HG02943 (cell line): ENCODE measurements at regions not wholly inside any gene's neighbourhood (a gene's known extent, or its start where the extent isn't known, plus 50 kb on each side); places are given as distances from the start of the nearest gene placed in this dataset.
"Not testable (repeated sequence)": the region's sequence is repeated elsewhere in the genome, so short reads cannot be mapped to it uniquely, and the experiment has no call there.

Experiments used
- ATAC-seq: cut with Tn5 transposase; IDR thresholded peaks from one replicate; pipeline ENCODE4 v1.9.1; 2021; ENCODE audit warnings: mild to moderate bottlenecking, low read depth, moderate library complexity; ENCODE audit not compliant: unreplicated experiment

- ATAC-seq, result no peak
These were observed 291.3 kb upstream of the ANKRD50 start for GRCh38 chr4:125003840-125004239.

GRCh38 chr4:124997991-124998390 is 285.5 kb upstream of the ANKRD50 start:
- no peak for ATAC-seq

GRCh38 chr4:124997124-124997523 is 284.6 kb upstream of the ANKRD50 start:
- no peak for ATAC-seq

- ATAC-seq, result no peak
These were observed 281.3 kb upstream of the ANKRD50 start for GRCh38 chr4:124993838-124994237.

- ATAC-seq, result no peak
These were observed 277.9 kb upstream of the ANKRD50 start for GRCh38 chr4:124990398-124990797.

- no peak for ATAC-seq
These were observed 267.8 kb upstream of the ANKRD50 start for GRCh38 chr4:124980276-124980752.

- not testable (repeated sequence) for ATAC-seq
These were observed 266.0 kb upstream of the ANKRD50 start for GRCh38 chr4:124978536-124978935.

- no peak for ATAC-seq
These were observed 264.5 kb upstream of the ANKRD50 start for GRCh38 chr4:124977045-124977444.

GRCh38 chr4:124974152-124974551 is 261.6 kb upstream of the ANKRD50 start:
- no peak for ATAC-seq

- ATAC-seq, result no peak
These were observed 261.2 kb upstream of the ANKRD50 start for GRCh38 chr4:124973716-124974115.

GRCh38 chr4:124970011-124970410 is 257.5 kb upstream of the ANKRD50 start:
- ATAC-seq, result no peak

GRCh38 chr4:124965497-124965891 is 253.0 kb upstream of the ANKRD50 start:
- no peak for ATAC-seq

- ATAC-seq, result no peak
These were observed 252.4 kb upstream of the ANKRD50 start for GRCh38 chr4:124964852-124965496.

- no peak for ATAC-seq
These were observed 251.7 kb upstream of the ANKRD50 start for GRCh38 chr4:124964251-124964650.

GRCh38 chr4:124961138-124961750 is 248.7 kb upstream of the ANKRD50 start:
- no peak for ATAC-seq

GRCh38 chr4:124958847-124959246 is 246.3 kb upstream of the ANKRD50 start:
- no peak for ATAC-seq

- ATAC-seq, result no peak
These were observed 242.9 kb upstream of the ANKRD50 start for GRCh38 chr4:124955476-124955875.

- ATAC-seq, result no peak
These were observed 241.5 kb upstream of the ANKRD50 start for GRCh38 chr4:124954046-124954445.

GRCh38 chr4:124953486-124953885 is 241.0 kb upstream of the ANKRD50 start:
- no peak for ATAC-seq

GRCh38 chr4:124953061-124953460 is 240.5 kb upstream of the ANKRD50 start:
- ATAC-seq, result no peak

GRCh38 chr4:124952601-124953000 is 240.1 kb upstream of the ANKRD50 start:
- ATAC-seq, result no peak

- ATAC-seq, result no peak
These were observed 236.6 kb upstream of the ANKRD50 start for GRCh38 chr4:124948976-124949597.
